Hematopoietic multipotent progenitor cell treated with erythropoietin and hydrocortisone succinate and interleukin-3 and kit ligand, for 8 days (in vitro differentiated cells): ENCODE measurements at regions not wholly inside any gene's neighbourhood (a gene's known extent, or its start where the extent isn't known, plus 50 kb on each side); places are given as distances from the start of the nearest gene placed in this dataset.

Experiments
- DNase-seq: peaks from one replicate; pipeline ENCODE4 v3.0.0-alpha.2; 2015

DNA sequence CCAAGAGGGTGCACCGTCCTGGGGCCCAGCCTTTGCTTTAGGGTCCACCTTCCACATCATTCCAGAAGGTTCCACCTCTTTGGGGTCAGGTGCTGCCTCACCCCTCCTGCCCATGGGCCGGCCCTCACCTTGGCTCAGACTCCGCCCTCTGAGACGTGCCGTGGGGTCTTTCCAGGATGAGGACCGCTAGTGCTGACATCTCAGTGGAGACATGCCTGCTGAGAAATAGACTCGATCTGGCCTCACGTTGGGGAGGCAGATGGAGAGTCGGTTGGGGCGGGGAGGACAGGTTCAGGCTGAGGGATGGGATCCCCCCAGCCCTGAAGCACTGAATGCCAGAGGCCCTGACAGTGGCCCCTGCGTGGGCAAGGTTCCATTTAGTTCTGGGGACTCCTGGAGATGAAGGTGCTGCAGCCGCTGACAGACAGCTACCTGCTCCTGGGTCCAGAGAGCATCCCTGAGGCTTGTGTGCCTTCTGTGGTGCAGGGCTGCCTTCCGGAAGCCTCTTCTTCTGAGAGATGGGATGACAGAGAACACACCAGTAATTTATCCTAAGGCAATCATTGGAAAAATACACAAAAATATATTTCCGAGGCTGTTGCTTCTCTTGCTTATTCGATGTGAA, 185.3 kb downstream of the KIF26A start:
- DNase-seq = no peak

- no peak for DNase-seq
Observed at GRCh38 chr14:104326848-104327247, 188.5 kb downstream of the KIF26A start.

- no peak for DNase-seq
Observed at GRCh38 chr14:104328607-104329006, 190.2 kb downstream of the KIF26A start.

DNA sequence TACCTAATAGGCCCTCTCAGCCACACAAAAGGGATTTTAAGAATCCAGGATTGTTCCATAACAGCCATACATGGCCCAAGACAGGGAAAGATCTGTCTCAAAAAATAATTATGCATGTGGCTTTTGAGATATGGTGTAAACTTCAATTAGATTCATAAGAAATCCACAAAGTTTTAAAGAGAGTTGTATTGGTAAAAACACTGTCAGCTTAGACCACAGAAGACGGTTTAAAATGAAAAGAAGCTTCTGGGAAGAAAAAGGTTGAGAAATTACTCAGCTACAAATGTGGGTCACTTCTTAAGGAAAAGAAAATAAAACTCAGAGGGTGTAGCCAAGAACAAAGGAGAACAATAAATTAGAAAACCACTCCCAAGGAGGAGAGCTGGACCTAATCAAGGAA, 191.4 kb downstream of the KIF26A start:
- DNase-seq = no peak

DNA sequence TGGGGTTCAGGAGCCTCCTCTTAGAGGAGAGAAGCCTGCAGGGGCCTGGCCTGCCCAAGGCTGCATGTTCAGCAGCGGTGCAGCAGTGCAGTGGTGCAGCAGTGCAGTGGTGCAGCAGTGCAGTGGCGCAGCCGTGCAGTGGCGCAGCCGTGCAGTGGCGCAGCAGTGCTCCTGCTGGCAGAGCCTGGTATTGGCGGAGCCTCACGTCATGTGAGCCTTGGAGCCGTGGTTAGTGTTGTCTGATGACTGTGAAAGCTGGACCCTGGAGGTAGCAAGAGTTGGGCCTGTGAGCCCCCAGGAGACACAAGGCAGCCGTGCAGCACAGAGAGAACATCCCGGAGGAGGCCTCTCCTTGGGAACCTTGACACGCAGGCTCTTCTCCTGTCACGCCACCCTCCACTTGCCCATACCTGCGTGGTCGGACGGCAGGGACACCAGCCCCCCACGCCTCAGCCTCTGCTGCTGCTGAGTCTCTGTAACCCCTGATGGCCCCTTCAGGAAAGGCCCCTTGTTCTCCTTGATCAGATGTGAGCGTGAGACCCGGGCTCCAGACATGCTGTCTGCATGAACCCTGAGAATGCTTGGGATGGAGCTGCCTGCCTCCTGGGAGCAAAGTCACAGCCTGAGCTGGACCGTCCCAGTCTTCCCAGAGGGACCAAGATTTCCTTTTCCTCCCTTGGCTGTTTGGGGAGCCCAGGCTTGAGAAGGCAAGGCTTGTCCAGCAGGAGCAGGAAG, 193.7 kb downstream of the KIF26A start:
- peak; percentile 3 for DNase-seq

GRCh38 chr14:104332634-104333270, 194.4 kb downstream of the KIF26A start:
- DNase-seq = no peak

DNA sequence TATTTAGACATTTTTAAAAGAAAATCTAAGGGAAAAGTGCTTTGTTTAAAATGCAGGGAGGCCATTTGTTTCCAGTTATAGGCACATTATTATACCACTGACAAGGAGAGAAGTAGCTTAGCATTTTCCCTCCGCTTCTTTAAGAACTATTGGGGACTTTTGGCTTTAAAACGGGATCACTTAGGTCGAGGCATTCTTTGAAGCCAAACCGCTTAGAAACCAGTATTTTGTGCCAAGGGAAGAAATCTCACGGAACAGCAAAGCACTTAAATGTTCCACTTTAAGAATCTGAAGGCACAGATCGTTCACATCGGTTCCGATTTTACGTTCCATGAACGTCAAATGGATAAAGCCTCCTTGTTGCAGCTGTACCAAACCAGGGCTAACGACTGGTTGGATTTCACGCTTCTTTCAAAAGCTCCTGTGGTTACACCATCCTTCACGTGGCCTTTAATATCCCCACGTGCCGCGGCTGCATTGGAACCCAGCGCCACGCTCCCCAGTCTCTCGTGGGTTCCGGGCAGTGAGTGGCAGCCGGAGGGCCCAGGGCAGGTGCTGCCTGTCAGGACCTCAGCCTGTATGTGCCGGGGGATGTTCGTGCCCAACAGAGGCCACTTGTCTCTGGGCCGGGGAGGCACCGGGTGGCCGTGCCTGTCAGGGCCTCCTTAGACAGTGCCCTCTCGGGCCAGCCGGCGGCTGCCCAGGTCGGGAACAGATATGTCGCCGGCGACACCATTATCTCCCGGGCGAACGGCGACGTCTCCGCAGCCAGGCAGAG, 195.4 kb downstream of the KIF26A start:
- no peak for DNase-seq

DNA sequence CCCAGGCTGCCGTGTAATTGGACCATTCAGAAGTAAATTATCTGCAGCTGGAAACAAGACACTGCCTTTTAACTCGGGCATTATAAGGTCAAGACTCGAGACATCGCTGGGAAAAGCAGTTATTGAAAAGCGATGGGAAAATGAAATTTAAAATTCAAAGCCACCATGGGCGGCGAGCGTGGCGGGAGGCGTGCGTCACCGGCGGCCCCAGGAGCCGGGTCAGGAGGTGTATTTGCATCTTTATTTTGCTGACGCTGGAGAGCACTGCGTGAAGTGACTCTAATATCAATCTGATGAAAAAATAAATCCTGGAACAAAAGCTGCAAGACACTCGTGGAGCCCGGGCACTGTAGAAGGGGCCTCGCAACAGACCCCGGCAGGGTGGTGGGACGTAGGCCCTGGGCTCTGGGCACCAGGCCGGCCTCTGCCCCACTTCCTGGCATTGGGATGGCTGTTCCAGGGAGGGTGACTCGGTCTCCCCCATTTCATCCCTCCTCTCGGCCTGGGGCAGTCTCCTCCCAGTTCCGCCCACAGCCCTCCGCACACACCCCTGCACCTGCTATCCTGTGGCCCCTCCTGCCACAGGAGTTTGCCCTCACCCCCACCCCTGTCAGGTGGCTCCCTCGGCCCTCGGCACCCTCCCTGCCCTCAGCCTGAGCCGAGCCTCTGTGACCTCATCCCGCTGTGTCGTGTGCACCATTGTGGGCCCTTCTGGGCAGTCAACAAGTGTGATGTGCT, 196.2 kb downstream of the KIF26A start:
- no peak for DNase-seq

DNA sequence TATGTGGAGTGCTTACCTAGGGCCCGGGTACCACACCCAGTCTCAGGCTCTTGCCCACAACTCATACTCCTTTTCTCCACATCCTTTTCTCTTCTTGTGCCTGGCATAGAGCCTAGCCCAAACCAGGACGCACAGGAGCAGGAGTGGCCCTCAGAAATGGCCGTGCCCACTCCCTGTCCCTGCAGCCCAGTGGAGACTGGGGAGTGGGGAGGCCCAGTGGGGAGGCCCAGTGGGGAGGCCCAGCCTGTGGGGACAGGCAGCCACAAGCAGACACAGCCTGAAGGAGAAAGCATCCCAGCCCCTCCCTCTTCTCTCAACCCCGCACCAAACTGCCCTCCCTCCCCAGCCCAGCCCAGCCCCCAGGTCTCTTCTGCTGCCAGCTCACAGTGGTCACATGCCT, 196.8 kb downstream of the KIF26A start:
- DNase-seq = no peak

DNA sequence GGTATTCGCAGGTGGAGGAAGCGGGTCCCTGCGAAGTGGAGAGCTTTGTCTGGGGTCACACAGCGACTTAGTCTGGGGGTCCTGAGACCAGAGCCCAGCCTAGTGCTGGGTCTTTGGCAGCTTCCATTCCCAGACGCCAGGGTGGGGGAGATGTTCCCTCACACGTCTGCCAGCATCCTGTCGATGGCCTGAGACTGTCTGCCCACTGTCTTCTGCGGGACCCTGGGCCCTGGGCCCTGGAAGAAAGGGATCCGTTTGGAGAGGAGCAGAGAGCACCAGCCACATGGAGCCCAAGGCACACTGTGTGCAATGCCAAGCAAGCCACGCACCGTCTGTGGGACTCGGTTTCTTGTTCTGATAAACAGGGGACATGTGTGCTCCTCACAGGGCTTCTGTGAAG, 197.2 kb downstream of the KIF26A start:
- DNase-seq = no peak

- no peak for DNase-seq
Observed at GRCh38 chr14:104337351-104337750, 199.0 kb downstream of the KIF26A start.

DNA sequence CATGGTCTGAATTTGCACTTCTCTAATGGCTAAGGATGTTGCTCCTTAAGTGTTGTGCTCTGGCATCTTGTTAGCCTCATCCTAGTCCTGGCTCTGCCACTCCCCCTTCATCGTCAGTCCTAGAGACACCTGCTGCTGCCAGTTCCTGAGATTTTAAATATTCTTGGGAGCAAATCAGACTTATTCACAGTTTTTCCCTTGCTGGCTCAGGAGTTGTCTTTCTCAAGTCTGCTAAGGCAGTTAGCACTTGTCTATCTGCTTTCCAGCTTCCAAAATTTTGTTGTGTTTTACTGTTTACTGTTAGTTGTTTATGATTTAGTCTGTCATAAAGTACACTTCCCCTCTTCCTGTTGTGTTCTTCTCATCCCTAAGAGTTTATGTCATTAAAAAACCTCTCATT, 201.0 kb downstream of the KIF26A start:
- no peak for DNase-seq

DNA sequence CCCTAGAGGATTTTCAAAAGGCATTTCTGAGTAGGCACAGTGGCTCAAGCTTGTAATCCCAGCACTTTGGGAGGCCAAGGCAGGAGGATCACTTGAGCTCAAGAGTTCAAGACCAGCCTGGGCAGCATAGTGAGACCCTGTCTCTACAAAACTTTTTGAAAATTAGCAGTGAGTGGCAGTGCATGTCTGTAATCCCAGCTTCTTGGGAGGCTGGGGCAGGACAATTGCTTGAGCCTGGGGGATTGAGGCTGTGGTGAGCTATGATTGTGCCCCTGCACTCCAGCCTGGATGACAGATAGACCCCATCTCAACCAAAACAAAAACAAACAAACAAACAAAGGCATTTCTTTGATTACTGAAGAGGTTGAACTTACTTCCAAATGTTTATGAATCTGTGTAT, 201.4 kb downstream of the KIF26A start:
- no peak for DNase-seq

GRCh38 chr14:104341532-104342434, 203.4 kb downstream of the KIF26A start:
- DNase-seq = peak; percentile 69

- no peak for DNase-seq
Observed at GRCh38 chr14:104342435-104343293, 204.3 kb downstream of the KIF26A start.

DNA sequence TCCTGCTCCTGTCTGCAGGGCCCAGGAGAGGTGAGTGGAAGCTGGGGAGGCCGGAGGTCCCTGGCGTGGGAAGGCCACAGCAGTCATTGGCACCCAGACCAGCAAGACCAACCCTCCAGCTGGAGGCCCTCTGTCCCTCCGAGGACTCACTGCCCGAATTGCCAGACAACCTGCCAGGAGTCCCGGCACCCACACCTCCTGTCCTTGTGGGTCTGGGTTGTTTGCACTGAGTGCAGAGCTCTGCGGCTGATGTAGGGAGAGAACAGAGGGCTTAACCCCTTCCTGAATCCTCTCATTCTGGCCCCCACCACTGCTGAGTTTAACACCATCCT, 204.9 kb downstream of the KIF26A start:
- DNase-seq = no peak

GRCh38 chr14:104343690-104344640, 205.6 kb downstream of the KIF26A start:
- no peak for DNase-seq

- DNase-seq = no peak
Observed at GRCh38 chr14:104344818-104345620, 206.6 kb downstream of the KIF26A start.
